IMR-90 (cell line): ENCODE measurements at regions not wholly inside any gene's neighbourhood (a gene's known extent, or its start where the extent isn't known, plus 50 kb on each side); places are given as distances from the start of the nearest gene placed in this dataset.

Source experiments
- ATAC-seq: fragments of 200-7000 bp; cut with Tn5 transposase; 2 replicates; pipeline ENCODE4 v1.9.1; 2020; ENCODE audit warnings: low read depth, mild to moderate bottlenecking, moderate library complexity
- BruUV-seq: library from RNA; stranded (reverse); fragments of 400-500 nt; replicated peaks from 2 replicates; lab custom pipeline; 2021; lab: Mats Ljungman, UMichigan
- CTCF ChIA-PET: fragments of 300-600 bp; formaldehyde crosslinking; extraction: SDS; loops from one replicate; lab custom pipeline; 2021; ENCODE audit warnings: antibody characterized with exemption; lab: Yijun Ruan, JAX
- POLR2A ChIA-PET: fragments of 300-600 bp; sonication (Branson Sonifier 250); formaldehyde crosslinking; loops from one replicate; lab custom pipeline; 2022; ENCODE audit warnings: antibody characterized with exemption; ENCODE audit not compliant: unreplicated experiment; lab: Charles Lee
- DNase-seq: peaks from one replicate; pipeline ENCODE4 v3.0.0; 2013
- H2AFZ ChIP-seq: replicated peaks from 2 replicates; pipeline ENCODE3; 2013; ENCODE audit warnings: low read length, mild to moderate bottlenecking; ENCODE audit not compliant: poor library complexity
- H2AK5ac ChIP-seq: 2 replicates; pipeline ENCODE4 v1.6.1; 2013; ENCODE audit warnings: low read depth, low read length, inconsistent platforms
- H2AK9ac ChIP-seq: replicated peaks from 2 replicates; pipeline ENCODE3; 2013; ENCODE audit warnings: mild to moderate bottlenecking, low read depth, low read length, moderate library complexity; ENCODE audit not compliant: poor library complexity
- H2BK120ac ChIP-seq: 2 replicates; pipeline ENCODE4 v1.6.1; 2013; ENCODE audit warnings: low read depth, low read length, inconsistent platforms
- H2BK15ac ChIP-seq: 3 replicates; pipeline ENCODE4 v1.6.1; 2013; ENCODE audit warnings: low read depth, low read length, inconsistent platforms
- H2BK20ac ChIP-seq: 2 replicates; pipeline ENCODE4 v1.6.1; 2013; ENCODE audit warnings: low read depth, mild to moderate bottlenecking, inconsistent platforms, low read length, moderate library complexity
- H2BK5ac ChIP-seq: 2 replicates; pipeline ENCODE4 v1.6.1; 2013; ENCODE audit warnings: mild to moderate bottlenecking, low read depth, low read length, inconsistent platforms; ENCODE audit not compliant: poor library complexity, severe bottlenecking
- H3K14ac ChIP-seq: replicated peaks from 2 replicates; pipeline ENCODE4 v1.6.1; 2013; ENCODE audit warnings: low read depth, low read length, inconsistent platforms
- H3K18ac ChIP-seq: 2 replicates; pipeline ENCODE4 v1.6.1; 2013; ENCODE audit warnings: low read depth, low read length, control low read depth
- H3K23ac ChIP-seq: 2 replicates; pipeline ENCODE4 v1.6.1; 2013; ENCODE audit warnings: low read depth, low read length, inconsistent platforms
- H3K27ac ChIP-seq: 2 replicates; pipeline ENCODE4 v1.5.1; 2013; ENCODE audit warnings: mild to moderate bottlenecking, control low read depth, low read length; ENCODE audit not compliant: insufficient read depth
- H3K27me3 ChIP-seq: 2 replicates; pipeline ENCODE4 v1.6.1; 2013; ENCODE audit warnings: low read length; ENCODE audit not compliant: control insufficient read depth, insufficient read depth
- H3K36me3 ChIP-seq: 2 replicates; pipeline ENCODE4 v1.6.1; 2013; ENCODE audit warnings: low read length, mixed read lengths; ENCODE audit not compliant: control insufficient read depth, insufficient read depth
- H3K4ac ChIP-seq: 2 replicates; pipeline ENCODE4 v1.6.1; 2013; ENCODE audit warnings: low read depth, low read length, inconsistent platforms
- H3K4me1 ChIP-seq: 2 replicates; pipeline ENCODE4 v1.6.1; 2013; ENCODE audit warnings: low read length, mixed read lengths; ENCODE audit not compliant: control insufficient read depth, insufficient read depth
- H3K4me2 ChIP-seq: 2 replicates; pipeline ENCODE4 v1.6.1; 2013; ENCODE audit warnings: low read depth, mild to moderate bottlenecking, control low read depth, low read length, moderate library complexity
- H3K4me3 ChIP-seq: 2 replicates; pipeline ENCODE4 v1.5.1; 2013; ENCODE audit warnings: low read depth, mild to moderate bottlenecking, control low read depth, low read length, moderate library complexity; ENCODE audit not compliant: insufficient read depth
- H3K56ac ChIP-seq: 2 replicates; pipeline ENCODE4 v1.6.1; 2013; ENCODE audit warnings: low read length, inconsistent platforms; ENCODE audit not compliant: insufficient read depth; ENCODE audit errors: extremely low read depth
- H3K79me1 ChIP-seq, 2 experiments: 2 replicates each; pipeline ENCODE4 v1.6.1; 2013; ENCODE audit warnings: low read length in 2 of 2, inconsistent platforms in 1 of 2, low read depth in 1 of 2
- H3K9ac ChIP-seq: 2 replicates; pipeline ENCODE4 v1.6.1; 2013; ENCODE audit warnings: low read depth, low read length, control low read depth
- H3K9me1 ChIP-seq: 2 replicates; pipeline ENCODE4 v1.6.1; 2013; ENCODE audit warnings: low read length, inconsistent platforms; ENCODE audit not compliant: insufficient read depth
- H3K9me3 ChIP-seq: 2 replicates; pipeline ENCODE4 v1.6.1; 2013; ENCODE audit warnings: low read length; ENCODE audit not compliant: control insufficient read depth, insufficient read depth
- H4K20me1 ChIP-seq: 2 replicates; pipeline ENCODE4 v1.6.1; 2013; ENCODE audit warnings: low read length, inconsistent platforms; ENCODE audit not compliant: insufficient read depth
- H4K5ac ChIP-seq: 2 replicates; pipeline ENCODE4 v1.6.1; 2013; ENCODE audit warnings: mild to moderate bottlenecking, low read depth, low read length, control low read depth
- H4K8ac ChIP-seq, 2 experiments: 2 replicates each; pipeline ENCODE4 v1.6.1; 2013; ENCODE audit warnings: low read depth in 2 of 2, low read length in 2 of 2, control low read depth in 1 of 2, inconsistent platforms in 1 of 2
- H4K91ac ChIP-seq: 2 replicates; pipeline ENCODE4 v1.6.1; 2013; ENCODE audit warnings: low read depth, low read length, inconsistent platforms; ENCODE audit not compliant: insufficient read depth
- BHLHE40 ChIP-seq: fragments of 150-350 bp; IDR thresholded peaks from 2 replicates; pipeline ENCODE4 v1.6.1; 2016; ENCODE audit warnings: mild to moderate bottlenecking, low read depth, low read length
- CEBPB ChIP-seq: IDR thresholded peaks from 2 replicates; pipeline ENCODE4 v1.6.1; 2012; ENCODE audit warnings: low read depth, low read length, improper control_type of control experiment
- CHD1 ChIP-seq: IDR thresholded peaks from 2 replicates; pipeline ENCODE4 v1.6.1; 2012; ENCODE audit warnings: low read depth, low read length, improper control_type of control experiment
- CTCF ChIP-seq: conservative IDR thresholded peaks from 2 replicates; pipeline ENCODE4 v1.5.1; 2012; ENCODE audit warnings: mild to moderate bottlenecking, low read depth, low read length, improper control_type of control experiment
- FOS ChIP-seq: fragments of 150-350 bp; IDR thresholded peaks from 2 replicates; pipeline ENCODE4 v1.6.1; 2016; ENCODE audit warnings: low read depth, low read length
- POLR2A ChIP-seq: IDR thresholded peaks from 2 replicates; pipeline ENCODE4 v1.6.1; 2012; ENCODE audit warnings: mild to moderate bottlenecking, low read depth, low read length
- RAD21 ChIP-seq: IDR thresholded peaks from 2 replicates; pipeline ENCODE4 v1.6.1; 2012; ENCODE audit warnings: low read length, improper control_type of control experiment
- RCOR1 ChIP-seq: IDR thresholded peaks from 2 replicates; pipeline ENCODE4 v1.6.1; 2012; ENCODE audit warnings: mild to moderate bottlenecking, low read length, improper control_type of control experiment; ENCODE audit not compliant: insufficient replicate concordance
- RFX5 ChIP-seq: IDR thresholded peaks from 2 replicates; pipeline ENCODE4 v1.8.0; 2012; ENCODE audit warnings: low read depth, mild to moderate bottlenecking, low read length, moderate library complexity
- USF2 ChIP-seq: fragments of 150-350 bp; IDR thresholded peaks from 2 replicates; pipeline ENCODE4 v1.6.1; 2017; ENCODE audit warnings: mild to moderate bottlenecking, antibody characterized with exemption, low read length, low read depth
- WGBS, 2 experiments: methylation state at CpG; one replicate each; pipeline versions ENCODE4 v1.1.5 to v1.1.7; 2013; ENCODE audit warnings: missing lambda C conversion rate in 2 of 2; ENCODE audit not compliant: insufficient read length in 1 of 2; ENCODE audit errors: extremely low coverage in 2 of 2; 5-methylcytosine and 5-hydroxymethylcytosine counted together
- dilution Hi-C: fragments of 300-500 bp; cut with HindIII; formaldehyde crosslinking; loops from one replicate; pipeline ENCODE4 v1.14.3; 2018; ENCODE audit warnings: low sequenced_read_pairs; ENCODE audit not compliant: unreplicated experiment
- in situ Hi-C: fragments of 300-500 bp; cut with MboI; formaldehyde crosslinking; loops from 3 replicates; pipeline ENCODE4 v1.14.3; 2019; ENCODE audit warnings: low sequenced_read_pairs, inconsistent platforms, mixed read lengths
- intact Hi-C: fragments of 100-400 bp; cut with micrococcal nuclease; formaldehyde crosslinking; loops from 2 replicates; pipeline ENCODE4 v1.10.0; 2022

DNA sequence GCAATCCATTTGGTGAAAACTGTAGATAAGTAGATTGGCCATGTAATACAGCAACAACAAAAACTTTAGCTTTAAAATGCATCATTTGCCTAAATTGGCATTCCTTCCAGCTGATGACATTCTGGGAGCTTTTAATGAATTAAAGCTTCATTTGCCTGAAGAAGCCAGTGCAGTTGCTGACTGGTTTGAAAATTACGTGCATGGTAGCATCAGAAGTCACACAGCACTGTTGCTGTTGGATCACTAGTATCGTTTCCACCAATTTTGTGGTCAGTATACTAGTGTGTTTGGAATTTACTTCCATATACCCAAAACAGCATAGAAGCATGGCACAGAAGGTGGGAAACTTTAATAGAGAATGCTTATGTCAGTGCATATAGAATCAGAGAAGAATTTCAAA lies 194.9 kb downstream of the ETV1 start:
- H3K18ac ChIP-seq, result no peak overlapping the region
- H3K4me2 ChIP-seq, result no peak overlapping the region
- no peak overlapping the region for H3K9ac ChIP-seq

More for the DNA sequence above, 194.9 kb downstream of the ETV1 start:
- ATAC-seq, result no peak
- Histone ChIP-seq H4K20me1 (no peaks in the 10 kb centered on the region), H3K27me3 (no peaks in the 10 kb centered on the region), H3K9me3 (no peaks in the 10 kb centered on the region), H2BK15ac (no peak overlapping the region), H2AFZ (no peak overlapping the region), H3K56ac (no peak overlapping the region), H3K79me1 (no peaks in the 10 kb centered on the region), H2AK9ac (no peak overlapping the region), H3K4me3 (no peak overlapping the region), H3K4ac (no peak overlapping the region), H2BK20ac (no peak overlapping the region), H3K4me1 (no peaks in the 10 kb centered on the region), H4K91ac (no peak overlapping the region), H4K5ac (no peak overlapping the region), H2BK120ac (no peak overlapping the region), H2AK5ac (no peak overlapping the region), H2BK5ac (no peak overlapping the region), H3K36me3 (no peaks in the 10 kb centered on the region), H3K9me1 (no peaks in the 10 kb centered on the region), H3K27ac (no peak overlapping the region), H3K14ac (no peak overlapping the region), H3K23ac (no peak overlapping the region), H4K8ac (no peak overlapping the region)
- no peak for DNase-seq
- TF ChIP-seq FOS (no peak), RAD21 (no peak), RFX5 (no peak), USF2 (no peak), BHLHE40 (no peak), RCOR1 (no peak), POLR2A (no peak), CEBPB (no peak), CTCF (no peak), CHD1 (no peak)
- intact Hi-C loops, result no loop called here
- POLR2A ChIA-PET, result no interaction called here
- WGBS, 2 experiments, result no CpG with 5 or more reads among the region's 2 CpGs
- BruUV-seq, result no TSS peak
- CTCF ChIA-PET, result interaction anchor here (1.1 kb wide), 1 partner anchor 34 kb away, joined by 3 read pairs; no protein-coding TSS in a partner anchor
- dilution Hi-C loops, result no loop called here
- in situ Hi-C loops, result no loop called here
